Stomach (tissue), 4 donors: ENCODE measurements at regions not wholly inside any gene's neighbourhood (a gene's known extent, or its start where the extent isn't known, plus 50 kb on each side); places are given as distances from the start of the nearest gene placed in this dataset.

Experiments used
- POLR2AphosphoS5 ChIP-seq, 3 donors: sonication (generic); formaldehyde crosslinking; IDR thresholded peaks; one replicate each; pipeline ENCODE4 v1.6.1; 2016; ENCODE audit warnings: antibody characterized with exemption in 3 of 3
- TF ChIP-seq, protein P1 (sequence below), 7 experiments: fragments of 450-650 bp in 4 of 7; fragments of 200-600 bp in 3 of 7; sonication (generic) in 3 of 7; IDR thresholded peaks; one replicate each; pipeline ENCODE4 v1.5.1; 2016 to 2019; ENCODE audit warnings: antibody characterized with exemption in 7 of 7, control low read depth in 2 of 7, mild to moderate bottlenecking in 1 of 7

DNA sequence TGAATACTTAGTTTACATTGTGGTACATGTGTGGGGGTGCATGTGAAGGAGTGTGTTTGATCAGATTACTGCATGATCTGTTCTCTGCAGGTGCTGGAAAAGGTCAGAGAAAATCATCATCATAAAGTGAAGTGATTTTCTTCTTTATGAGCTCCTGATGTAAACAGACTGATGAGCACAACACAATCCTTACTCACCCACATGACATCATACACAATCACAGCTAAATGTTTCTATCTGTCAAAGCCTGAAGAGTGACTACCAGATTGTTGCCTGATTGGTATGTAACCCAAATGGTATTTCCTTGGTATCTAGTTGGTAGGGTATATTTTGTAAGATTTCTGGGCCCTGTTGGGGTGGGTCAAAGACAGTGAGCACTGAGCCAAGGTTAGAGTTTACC is 270.8 kb downstream of the FOXG1 start:
- TF ChIP-seq, protein P1, sequence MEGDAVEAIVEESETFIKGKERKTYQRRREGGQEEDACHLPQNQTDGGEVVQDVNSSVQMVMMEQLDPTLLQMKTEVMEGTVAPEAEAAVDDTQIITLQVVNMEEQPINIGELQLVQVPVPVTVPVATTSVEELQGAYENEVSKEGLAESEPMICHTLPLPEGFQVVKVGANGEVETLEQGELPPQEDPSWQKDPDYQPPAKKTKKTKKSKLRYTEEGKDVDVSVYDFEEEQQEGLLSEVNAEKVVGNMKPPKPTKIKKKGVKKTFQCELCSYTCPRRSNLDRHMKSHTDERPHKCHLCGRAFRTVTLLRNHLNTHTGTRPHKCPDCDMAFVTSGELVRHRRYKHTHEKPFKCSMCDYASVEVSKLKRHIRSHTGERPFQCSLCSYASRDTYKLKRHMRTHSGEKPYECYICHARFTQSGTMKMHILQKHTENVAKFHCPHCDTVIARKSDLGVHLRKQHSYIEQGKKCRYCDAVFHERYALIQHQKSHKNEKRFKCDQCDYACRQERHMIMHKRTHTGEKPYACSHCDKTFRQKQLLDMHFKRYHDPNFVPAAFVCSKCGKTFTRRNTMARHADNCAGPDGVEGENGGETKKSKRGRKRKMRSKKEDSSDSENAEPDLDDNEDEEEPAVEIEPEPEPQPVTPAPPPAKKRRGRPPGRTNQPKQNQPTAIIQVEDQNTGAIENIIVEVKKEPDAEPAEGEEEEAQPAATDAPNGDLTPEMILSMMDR (IDR thresholded peaks at IDR 0.05) = no peak
- TF ChIP-seq POLR2AphosphoS5 (IDR thresholded peaks at IDR 0.05) = no peak
